Psoas muscle (tissue), 7 donors: ENCODE measurements at regions not wholly inside any gene's neighbourhood (a gene's known extent, or its start where the extent isn't known, plus 50 kb on each side); places are given as distances from the start of the nearest gene placed in this dataset.

ENCODE experiments used
- ATAC-seq, 4 donors: fragments of 200-7000 bp; cut with Tn5 transposase; one replicate each; pipeline ENCODE4 v1.9.1; 2020; ENCODE audit warnings: moderate library complexity in 3 of 4, mild to moderate bottlenecking in 2 of 4
- DNase-seq, 2 donors: peaks; one replicate each; pipeline ENCODE4 v3.0.0-alpha.2; 2020
- H3K27ac ChIP-seq: fragments of 200-600 bp; one replicate; pipeline ENCODE4 v1.8.0; 2022
- H3K27me3 ChIP-seq, 3 donors: fragments of 200-600 bp in 1 of 3; one replicate each; pipeline versions ENCODE4 v1.6.1 to v1.8.0; 2013 to 2022; ENCODE audit warnings: low read length in 2 of 3, mild to moderate bottlenecking in 2 of 3, moderate library complexity in 1 of 3; ENCODE audit not compliant: insufficient read depth in 3 of 3
- H3K36me3 ChIP-seq, 2 donors: fragments of 200-600 bp in 1 of 2; one replicate each; pipeline versions ENCODE4 v1.6.1 to v1.8.0; 2013 to 2022; ENCODE audit warnings: low read depth in 1 of 2, mild to moderate bottlenecking in 1 of 2, moderate library complexity in 1 of 2; ENCODE audit not compliant: insufficient read depth in 1 of 2
- H3K4me1 ChIP-seq: fragments of 200-600 bp; one replicate; pipeline ENCODE4 v1.8.0; 2022
- H3K4me3 ChIP-seq: fragments of 200-600 bp; one replicate; pipeline ENCODE4 v1.8.0; 2022; ENCODE audit warnings: mild to moderate bottlenecking
- H3K9me3 ChIP-seq: fragments of 200-600 bp; one replicate; pipeline ENCODE4 v1.8.0; 2022
- WGBS, 3 donors: extraction: QIAGEN DNeasy Blood & Tissue Kit; methylation state at CpG; one replicate each; pipeline versions ENCODE4 v1.1.6 to v1.1.7; 2013; 5-methylcytosine and 5-hydroxymethylcytosine counted together
- intact Hi-C, 2 donors: fragments of 100-400 bp; cut with DNase I; formaldehyde crosslinking; loops; one replicate each; pipeline versions ENCODE4 v1.11.0 to v1.14.2; 2022
- TF ChIP-seq, protein P1 (sequence below): fragments of 200-600 bp; IDR thresholded peaks from one replicate; pipeline ENCODE4 v1.8.0; 2022; ENCODE audit warnings: antibody characterized with exemption
- donor health status: healthy with polysubstance abuse.
- donor health status: DM: no; HTN: no; CAD: no; lungs with moderate emphysema.
- donor health status: Bipolar disorder and iron deficiency.
- donor health status: healthy.
- donor health status: DM: yes; HTN: yes; CAD: no.
- donor health status: DM: no; HTN: no; CAD: no.
- donor health status: DM: yes; HTN: yes; CAD: no.

GRCh38 chr3:110139048-110139447, 801.7 kb upstream of the DPPA4 start:
- no peaks in the 10 kb centered on the region for H3K27me3 ChIP-seq
- peaks cover 4% of the 10 kb centered on the region for H3K9me3 ChIP-seq
- intact Hi-C loops, result no loop called here
- no peak overlapping the region for H3K27ac ChIP-seq
- 34 to 44% (median 37%) methylated on average over 4 of the region's 4 CpGs for WGBS, 3 donors
- DNase-seq (no peak), ATAC-seq (no peak)
- no peaks in the 10 kb centered on the region for H3K36me3 ChIP-seq
- H3K4me3 ChIP-seq, result no peak overlapping the region
- H3K4me1 ChIP-seq, result no peaks in the 10 kb centered on the region
- TF ChIP-seq, protein P1, sequence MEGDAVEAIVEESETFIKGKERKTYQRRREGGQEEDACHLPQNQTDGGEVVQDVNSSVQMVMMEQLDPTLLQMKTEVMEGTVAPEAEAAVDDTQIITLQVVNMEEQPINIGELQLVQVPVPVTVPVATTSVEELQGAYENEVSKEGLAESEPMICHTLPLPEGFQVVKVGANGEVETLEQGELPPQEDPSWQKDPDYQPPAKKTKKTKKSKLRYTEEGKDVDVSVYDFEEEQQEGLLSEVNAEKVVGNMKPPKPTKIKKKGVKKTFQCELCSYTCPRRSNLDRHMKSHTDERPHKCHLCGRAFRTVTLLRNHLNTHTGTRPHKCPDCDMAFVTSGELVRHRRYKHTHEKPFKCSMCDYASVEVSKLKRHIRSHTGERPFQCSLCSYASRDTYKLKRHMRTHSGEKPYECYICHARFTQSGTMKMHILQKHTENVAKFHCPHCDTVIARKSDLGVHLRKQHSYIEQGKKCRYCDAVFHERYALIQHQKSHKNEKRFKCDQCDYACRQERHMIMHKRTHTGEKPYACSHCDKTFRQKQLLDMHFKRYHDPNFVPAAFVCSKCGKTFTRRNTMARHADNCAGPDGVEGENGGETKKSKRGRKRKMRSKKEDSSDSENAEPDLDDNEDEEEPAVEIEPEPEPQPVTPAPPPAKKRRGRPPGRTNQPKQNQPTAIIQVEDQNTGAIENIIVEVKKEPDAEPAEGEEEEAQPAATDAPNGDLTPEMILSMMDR, result no peak

- 14 to 28% (median 18%) methylated on average over 2 of the region's 2 CpGs for WGBS, 3 donors
- Histone ChIP-seq H3K36me3 (no peaks in the 10 kb centered on the region), H3K27me3 (no peaks in the 10 kb centered on the region), H3K9me3 (peaks cover 4% of the 10 kb centered on the region), H3K4me3 (no peak overlapping the region), H3K4me1 (no peaks in the 10 kb centered on the region), H3K27ac (no peak overlapping the region)
- DNase-seq (no peak), ATAC-seq (no peak)
- intact Hi-C loops, result no loop called here
- TF ChIP-seq, protein P1, result no peak
These were observed 802.5 kb upstream of the DPPA4 start for GRCh38 chr3:110139821-110140220.

DNA sequence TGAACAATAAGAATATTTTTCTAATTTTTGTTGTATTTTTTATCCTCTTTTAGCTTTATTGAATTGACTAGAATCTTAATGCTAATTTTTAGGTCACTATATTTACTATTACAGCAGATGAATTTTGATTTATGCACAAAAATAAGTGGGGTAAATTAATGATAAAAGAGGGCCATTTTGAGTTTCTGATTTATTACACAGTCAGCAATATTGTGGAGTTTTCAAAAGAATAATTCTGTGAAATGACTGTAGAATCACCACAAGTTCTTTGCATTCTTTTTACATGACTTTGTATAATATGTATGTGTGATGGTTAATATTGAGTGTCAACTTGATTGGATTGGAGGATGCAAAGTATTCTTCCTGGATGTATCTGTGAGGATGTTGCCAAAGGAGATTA, 812.4 kb upstream of the DPPA4 start:
- DNase-seq, result no peak
- Histone ChIP-seq H3K27me3 (no peaks in the 10 kb centered on the region), H3K4me3 (no peak overlapping the region), H3K27ac (no peak overlapping the region), H3K36me3 (no peaks in the 10 kb centered on the region), H3K4me1 (no peaks in the 10 kb centered on the region), H3K9me3 (no peaks in the 10 kb centered on the region)
- intact Hi-C loops, result no loop called here
- ATAC-seq, result no peak
- TF ChIP-seq, protein P1, result no peak

GRCh38 chr3:110157221-110157620, 819.9 kb upstream of the DPPA4 start:
- intact Hi-C loops, result no loop called here
- H3K27me3 ChIP-seq, result no peaks in the 10 kb centered on the region
- 45 to 64% (median 50%) methylated on average over 4 of the region's 4 CpGs for WGBS, 3 donors
- H3K27ac ChIP-seq, result no peak overlapping the region
- no peaks in the 10 kb centered on the region for H3K9me3 ChIP-seq
- DNase-seq (no peak), ATAC-seq (no peak)
- no peak overlapping the region for H3K4me3 ChIP-seq
- no peaks in the 10 kb centered on the region for H3K4me1 ChIP-seq
- TF ChIP-seq, protein P1, result no peak
- no peaks in the 10 kb centered on the region for H3K36me3 ChIP-seq

DNA sequence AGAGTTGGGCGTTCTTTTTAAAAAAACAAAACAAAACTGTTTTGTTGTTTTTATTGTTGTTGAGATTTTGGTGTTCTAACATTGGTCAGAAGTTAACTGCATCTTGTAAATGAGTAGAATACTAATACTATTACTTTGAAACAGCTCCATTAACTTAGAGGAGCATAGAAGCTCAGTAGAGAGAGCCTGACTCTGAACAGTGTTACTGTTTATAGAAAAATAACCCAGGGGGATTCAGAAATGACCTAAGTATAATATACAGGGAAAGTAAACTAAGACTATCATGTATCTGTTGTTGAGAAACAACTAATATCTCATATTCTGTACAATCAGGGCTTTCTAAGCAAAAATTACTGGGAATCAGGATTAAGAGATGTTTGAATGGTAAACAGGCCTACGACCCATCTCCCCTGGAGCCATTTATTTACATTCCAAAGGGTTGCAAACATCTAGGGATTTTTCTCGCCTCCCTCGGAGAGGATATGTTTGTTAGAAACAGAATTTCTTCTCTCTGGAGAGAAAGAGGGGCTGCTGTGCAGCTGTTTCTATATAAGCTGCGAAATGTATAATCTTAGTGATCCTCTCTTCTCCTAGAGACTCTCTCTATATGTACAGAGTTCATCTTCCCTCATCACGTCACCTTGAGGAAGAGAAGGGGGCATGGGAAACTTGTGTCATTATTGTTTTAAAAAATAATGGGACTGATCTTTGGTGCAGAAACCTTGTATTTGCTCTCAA, 827.5 kb upstream of the DPPA4 start:
- no peaks in the 10 kb centered on the region for H3K36me3 ChIP-seq
- no peak overlapping the region for H3K27ac ChIP-seq
- ATAC-seq (no peak), DNase-seq (no peak)
- no peak overlapping the region for H3K4me3 ChIP-seq
- WGBS, 3 donors, result 39 to 54% (median 52%) methylated on average over 6 of the region's 6 CpGs
- TF ChIP-seq, protein P1, result no peak
- H3K27me3 ChIP-seq, result no peaks in the 10 kb centered on the region
- intact Hi-C loops, result no loop called here
- no peaks in the 10 kb centered on the region for H3K9me3 ChIP-seq
- no peaks in the 10 kb centered on the region for H3K4me1 ChIP-seq
